HepG2 (cell line): ENCODE measurements at regions not wholly inside any gene's neighbourhood (a gene's known extent, or its start where the extent isn't known, plus 50 kb on each side); places are given as distances from the start of the nearest gene placed in this dataset.

Experiments
- ATAC-seq: fragments of 200-7000 bp; cut with Tn5 transposase; 3 replicates; pipeline ENCODE4 v1.9.1; 2020; ENCODE audit warnings: mild to moderate bottlenecking, moderate library complexity
- BruUV-seq: library from RNA; stranded (reverse); fragments of 400-500 nt; replicated peaks from 2 replicates; lab custom pipeline; 2021; lab: Mats Ljungman, UMichigan
- CTCF ChIA-PET: fragments of 300-600 bp; formaldehyde crosslinking; extraction: SDS; loops from one replicate; lab custom pipeline; 2021; ENCODE audit warnings: low total read pairs, inconsistent platforms, low intra/inter-chr PET ratio; lab: Yijun Ruan, JAX
- POLR2A ChIA-PET: fragments of 350-600 bp; sonication (Branson Sonifier 250); formaldehyde crosslinking; loops from one replicate; lab custom pipeline; 2020; ENCODE audit warnings: antibody characterized with exemption, inconsistent platforms; lab: Yijun Ruan, JAX
- DNase-seq: peaks from one replicate; pipeline ENCODE4 v3.0.0-alpha.2; 2015; ENCODE audit warnings: low spot score
- FAIRE-seq: peaks from 3 replicates; lab custom pipeline; 2011; peaks lifted over from hg19 to GRCh38; lab: Jason Lieb, UNC
- H2AFZ ChIP-seq: one replicate; pipeline ENCODE4 v1.6.1; 2011; ENCODE audit warnings: low read length, inconsistent platforms
- H3K27ac ChIP-seq: fragments of 300-600 bp; 3 replicates; pipeline ENCODE4 v1.8.0; 2011; ENCODE audit warnings: mixed run types, mild to moderate bottlenecking, mixed read lengths, low read length, inconsistent platforms; ENCODE audit not compliant: insufficient read depth; ENCODE audit errors: extremely low read length
- H3K27me3 ChIP-seq, 2 experiments: fragments of 200-600 bp in 1 of 2; 2 replicates in 1 of 2; 3 replicates in 1 of 2; pipeline versions ENCODE4 v1.6.0 to v1.8.0; 2011; ENCODE audit warnings: low read length in 2 of 2, mild to moderate bottlenecking in 2 of 2, moderate library complexity in 2 of 2, inconsistent platforms in 1 of 2; ENCODE audit not compliant: insufficient read depth in 2 of 2, control insufficient read depth in 1 of 2
- H3K36me3 ChIP-seq, 2 experiments: fragments of 200-600 bp in 1 of 2; replicated peaks in 1 of 2; 2 replicates in 1 of 2; 3 replicates in 1 of 2; pipeline versions ENCODE4 v1.5.1 to v1.8.0; 2011; ENCODE audit warnings: low read length in 2 of 2, inconsistent platforms in 1 of 2; ENCODE audit not compliant: insufficient read depth in 2 of 2, control insufficient read depth in 1 of 2
- H3K4me1 ChIP-seq: 2 replicates; pipeline ENCODE4 v1.5.1; 2012; ENCODE audit warnings: low read length, inconsistent platforms; ENCODE audit not compliant: insufficient read depth
- H3K4me2 ChIP-seq: 2 replicates; pipeline ENCODE4 v1.6.0; 2011; ENCODE audit warnings: low read depth, low read length, inconsistent platforms
- H3K4me3 ChIP-seq, 3 experiments: fragments of 200-600 bp in 1 of 3; sonication (generic), shearing (Covaris generic) in 1 of 3; replicated peaks in 1 of 3; 2 replicates each; pipeline ENCODE4 v1.5.1; 2011 to 2016; ENCODE audit warnings: low read length in 3 of 3, inconsistent platforms in 2 of 3, low read depth in 2 of 3, mild to moderate bottlenecking in 2 of 3, control low read depth in 1 of 3, mixed read lengths in 1 of 3; ENCODE audit not compliant: insufficient read depth in 1 of 3
- H3K79me2 ChIP-seq: one replicate; pipeline ENCODE4 v1.6.1; 2011; ENCODE audit warnings: low read length, inconsistent platforms; ENCODE audit not compliant: insufficient read depth
- H3K9ac ChIP-seq: 2 replicates; pipeline ENCODE4 v1.6.0; 2011; ENCODE audit warnings: mild to moderate bottlenecking, low read depth, low read length, inconsistent platforms; ENCODE audit not compliant: insufficient read depth
- H3K9me3 ChIP-seq: 2 replicates; pipeline ENCODE4 v1.5.1; 2012; ENCODE audit warnings: mild to moderate bottlenecking, low read length
- H4K20me1 ChIP-seq: 2 replicates; pipeline ENCODE4 v1.6.0; 2011; ENCODE audit warnings: inconsistent platforms, mild to moderate bottlenecking, low read length, moderate library complexity; ENCODE audit not compliant: insufficient read depth
- ASH2L ChIP-seq: fragments of 300-600, 200-600 bp; sonication (generic); IDR thresholded peaks from 2 replicates; pipeline ENCODE4 v1.7.0; 2017; ENCODE audit warnings: low read depth, mild to moderate bottlenecking, moderate library complexity, mixed read lengths, low read length; ENCODE audit not compliant: insufficient read length
- FOXK2 ChIP-seq: fragments of 450-650 bp; IDR thresholded peaks from 2 replicates; pipeline ENCODE4 v1.6.1; 2016
- MTA3 ChIP-seq: sonication (generic); formaldehyde crosslinking; IDR thresholded peaks from 2 replicates; pipeline ENCODE4 v1.4.0; 2020; ENCODE audit warnings: missing genetic modification reagents
- NPAS2 ChIP-seq: sonication (generic); formaldehyde crosslinking; IDR thresholded peaks from 2 replicates; pipeline ENCODE4 v1.8.0; 2022; ENCODE audit warnings: mild to moderate bottlenecking, missing genetic modification reagents, borderline replicate concordance
- ZNF234 ChIP-seq: sonication (generic); formaldehyde crosslinking; conservative IDR thresholded peaks from 2 replicates; pipeline ENCODE4 v1.5.1; 2020; ENCODE audit warnings: mild to moderate bottlenecking, missing genetic modification reagents
- ZNF546 ChIP-seq: sonication (generic); formaldehyde crosslinking; conservative IDR thresholded peaks from 2 replicates; pipeline ENCODE4 v1.8.1; 2023; ENCODE audit warnings: mild to moderate bottlenecking, missing genetic modification reagents
- ZNF747 ChIP-seq: sonication (generic); formaldehyde crosslinking; IDR thresholded peaks from 2 replicates; pipeline ENCODE4 v1.8.1; 2023; ENCODE audit warnings: missing genetic modification reagents, mild to moderate bottlenecking, borderline replicate concordance
- ZSCAN12 ChIP-seq: sonication (generic); formaldehyde crosslinking; IDR thresholded peaks from 2 replicates; pipeline ENCODE4 v1.9.0; 2021; ENCODE audit warnings: mild to moderate bottlenecking, missing genetic modification reagents
- WGBS: methylation state at CpG from one replicate; pipeline ENCODE4 v1.1.6; 2017; ENCODE audit warnings: low lambda C conversion rate; 5-methylcytosine and 5-hydroxymethylcytosine counted together
- in situ Hi-C: cut with HindIII; loops from 2 replicates; pipeline ENCODE4 v1.10.0; 2017; ENCODE audit warnings: low pct_unique_long_range_greater_than_20kb; ENCODE audit not compliant: extremely low pct_ligation_motif_present
- intact Hi-C: fragments of 100-400 bp; cut with micrococcal nuclease; formaldehyde crosslinking; loops from one replicate; pipeline ENCODE4 v1.10.0; 2022; ENCODE audit not compliant: unreplicated experiment
- TF ChIP-seq, protein P1 (sequence below): sonication (generic); formaldehyde crosslinking; IDR thresholded peaks from 2 replicates; pipeline ENCODE4 v1.5.0; 2020; ENCODE audit warnings: missing genetic modification reagents, mild to moderate bottlenecking, borderline replicate concordance
- TF ChIP-seq, protein P2 (sequence below): sonication (generic); formaldehyde crosslinking; IDR thresholded peaks from 2 replicates; pipeline ENCODE4 v1.4.0; 2020; ENCODE audit warnings: mild to moderate bottlenecking, missing genetic modification reagents
- TF ChIP-seq, protein P3 (sequence below): sonication (generic); formaldehyde crosslinking; IDR thresholded peaks from 2 replicates; pipeline ENCODE4 v1.5.1; 2020; ENCODE audit warnings: missing genetic modification reagents, mild to moderate bottlenecking, borderline replicate concordance

DNA sequence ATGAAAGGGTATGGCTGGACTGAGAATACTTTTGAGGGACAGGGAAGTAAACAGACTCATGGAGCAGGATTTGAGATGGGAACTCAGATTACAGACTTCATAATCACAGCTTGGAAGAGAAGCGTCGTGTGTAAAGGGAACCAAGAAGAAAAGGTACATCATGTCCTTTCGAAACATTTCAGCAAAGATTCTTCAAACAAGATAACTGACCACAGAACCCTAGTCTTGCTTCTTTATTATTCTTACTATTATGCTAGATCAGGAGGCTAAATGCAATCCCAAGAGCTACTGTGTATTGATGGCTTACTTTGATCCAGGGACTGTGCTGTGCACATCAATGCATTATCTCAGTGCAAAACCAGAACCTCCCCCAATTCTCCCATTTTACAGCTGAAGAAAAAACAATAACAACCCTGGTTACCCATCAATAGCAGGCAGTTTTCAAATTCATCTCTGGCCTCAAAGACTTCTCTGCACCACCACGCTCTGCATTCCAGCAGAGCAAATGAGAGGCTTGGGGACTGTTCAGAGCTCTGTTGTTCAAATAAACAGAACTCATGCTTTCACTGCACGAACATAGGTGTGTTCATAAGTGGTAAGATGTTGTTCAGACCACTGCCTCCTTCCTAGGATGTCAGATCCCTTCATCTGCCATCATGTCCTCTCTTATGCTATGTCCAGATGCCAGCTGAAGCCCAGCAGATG, 104.8 kb upstream of the NAV2 start:
- Histone ChIP-seq H2AFZ (no peak overlapping the region), H3K36me3 (no peaks in the 10 kb centered on the region), H3K9ac (no peak overlapping the region), H4K20me1 (no peaks in the 10 kb centered on the region), H3K9me3 (peaks cover 7% of the 10 kb centered on the region; the same call in 1 of the 2 replicates), H3K27ac (no peak overlapping the region), H3K4me1 (no peaks in the 10 kb centered on the region), H3K4me2 (no peak overlapping the region), H3K27me3 (no peaks in the 10 kb centered on the region), H3K79me2 (no peaks in the 10 kb centered on the region), H3K4me3 (no peak overlapping the region)
- WGBS = 13% methylated on average over 5 of the region's 5 CpGs
- POLR2A ChIA-PET = no interaction called here
- in situ Hi-C loops (no loop called here), intact Hi-C loops (no loop called here)
- CTCF ChIA-PET = no interaction called here
- ATAC-seq = no peak
- no peak for DNase-seq
- TF ChIP-seq ASH2L (no peak), FOXK2 (no peak), ZNF234 (CRISPR knock-in tag) (no peak), MTA3 (CRISPR knock-in tag) (no peak), ZSCAN12 (CRISPR knock-in tag) (no peak), NPAS2 (no peak), ZNF747 (no peak), ZNF546 (CRISPR knock-in tag) (no peak)
- TF ChIP-seq, protein P1, sequence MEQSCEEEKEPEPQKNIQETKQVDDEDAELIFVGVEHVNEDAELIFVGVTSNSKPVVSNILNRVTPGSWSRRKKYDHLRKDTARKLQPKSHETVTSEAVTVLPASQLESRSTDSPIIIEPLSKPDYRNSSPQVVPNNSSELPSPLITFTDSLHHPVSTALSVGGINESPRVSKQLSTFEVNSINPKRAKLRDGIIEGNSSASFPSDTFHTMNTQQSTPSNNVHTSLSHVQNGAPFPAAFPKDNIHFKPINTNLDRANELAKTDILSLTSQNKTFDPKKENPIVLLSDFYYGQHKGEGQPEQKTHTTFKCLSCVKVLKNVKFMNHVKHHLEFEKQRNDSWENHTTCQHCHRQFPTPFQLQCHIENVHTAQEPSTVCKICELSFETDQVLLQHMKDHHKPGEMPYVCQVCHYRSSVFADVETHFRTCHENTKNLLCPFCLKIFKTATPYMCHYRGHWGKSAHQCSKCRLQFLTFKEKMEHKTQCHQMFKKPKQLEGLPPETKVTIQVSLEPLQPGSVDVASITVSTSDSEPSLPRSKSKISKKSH (CRISPR knock-in tag) = no peak
- TF ChIP-seq, protein P2, sequence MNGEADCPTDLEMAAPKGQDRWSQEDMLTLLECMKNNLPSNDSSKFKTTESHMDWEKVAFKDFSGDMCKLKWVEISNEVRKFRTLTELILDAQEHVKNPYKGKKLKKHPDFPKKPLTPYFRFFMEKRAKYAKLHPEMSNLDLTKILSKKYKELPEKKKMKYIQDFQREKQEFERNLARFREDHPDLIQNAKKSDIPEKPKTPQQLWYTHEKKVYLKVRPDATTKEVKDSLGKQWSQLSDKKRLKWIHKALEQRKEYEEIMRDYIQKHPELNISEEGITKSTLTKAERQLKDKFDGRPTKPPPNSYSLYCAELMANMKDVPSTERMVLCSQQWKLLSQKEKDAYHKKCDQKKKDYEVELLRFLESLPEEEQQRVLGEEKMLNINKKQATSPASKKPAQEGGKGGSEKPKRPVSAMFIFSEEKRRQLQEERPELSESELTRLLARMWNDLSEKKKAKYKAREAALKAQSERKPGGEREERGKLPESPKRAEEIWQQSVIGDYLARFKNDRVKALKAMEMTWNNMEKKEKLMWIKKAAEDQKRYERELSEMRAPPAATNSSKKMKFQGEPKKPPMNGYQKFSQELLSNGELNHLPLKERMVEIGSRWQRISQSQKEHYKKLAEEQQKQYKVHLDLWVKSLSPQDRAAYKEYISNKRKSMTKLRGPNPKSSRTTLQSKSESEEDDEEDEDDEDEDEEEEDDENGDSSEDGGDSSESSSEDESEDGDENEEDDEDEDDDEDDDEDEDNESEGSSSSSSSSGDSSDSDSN (CRISPR knock-in tag) = no peak
- TF ChIP-seq, protein P3, sequence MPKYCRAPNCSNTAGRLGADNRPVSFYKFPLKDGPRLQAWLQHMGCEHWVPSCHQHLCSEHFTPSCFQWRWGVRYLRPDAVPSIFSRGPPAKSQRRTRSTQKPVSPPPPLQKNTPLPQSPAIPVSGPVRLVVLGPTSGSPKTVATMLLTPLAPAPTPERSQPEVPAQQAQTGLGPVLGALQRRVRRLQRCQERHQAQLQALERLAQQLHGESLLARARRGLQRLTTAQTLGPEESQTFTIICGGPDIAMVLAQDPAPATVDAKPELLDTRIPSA (CRISPR knock-in tag) = no peak
- no peak for FAIRE-seq
- no TSS peak for BruUV-seq
